K562 (cell line): ENCODE measurements at regions not wholly inside any gene's neighbourhood (a gene's known extent, or its start where the extent isn't known, plus 50 kb on each side); places are given as distances from the start of the nearest gene placed in this dataset.

Source experiments
- BRF2 ChIP-seq: IDR thresholded peaks from 3 replicates; pipeline ENCODE4 v1.6.1; 2011; ENCODE audit warnings: borderline replicate concordance, mild to moderate bottlenecking; ENCODE audit not compliant: insufficient read length, insufficient read depth
- CEBPZ ChIP-seq: fragments of 150-350 bp; IDR thresholded peaks from 2 replicates; pipeline ENCODE4 v1.6.1; 2014; ENCODE audit warnings: low read depth, mild to moderate bottlenecking, low read length, borderline replicate concordance
- CHCHD3 ChIP-seq: fragments of 250-450 bp; sonication (Bioruptor Pico); IDR thresholded peaks from 2 replicates; pipeline ENCODE4 v2.1.2; 2022; ENCODE audit warnings: mild to moderate bottlenecking
- COPS2 ChIP-seq: fragments of 450-650 bp; conservative IDR thresholded peaks from 2 replicates; pipeline ENCODE4 v1.6.1; 2016; ENCODE audit warnings: mild to moderate bottlenecking, moderate library complexity
- CTCF ChIP-seq, 3 experiments: IDR thresholded peaks in 2 of 3; conservative IDR thresholded peaks in 1 of 3; 2 replicates each; pipeline ENCODE4 v1.5.1; 2011 to 2012; ENCODE audit warnings: low read length in 3 of 3, mild to moderate bottlenecking in 3 of 3, control low read depth in 2 of 3, improper control_type of control experiment in 1 of 3, inconsistent platforms in 1 of 3, low read depth in 1 of 3, mixed read lengths in 1 of 3, moderate library complexity in 1 of 3; ENCODE audit not compliant: insufficient read depth in 2 of 3
- EHMT2 ChIP-seq: fragments of 450-650 bp; IDR thresholded peaks from 2 replicates; pipeline ENCODE4 v1.6.1; 2018; ENCODE audit warnings: antibody characterized with exemption
- FOXJ2 ChIP-seq: fragments of 200-800 bp; sonication (Bioruptor generic); IDR thresholded peaks from 2 replicates; pipeline ENCODE4 v1.6.1; 2016; ENCODE audit warnings: missing genetic modification characterization, missing compliant biosample characterization
- HIVEP1 ChIP-seq: fragments of 250-450 bp; sonication (Bioruptor Pico); IDR thresholded peaks from 2 replicates; pipeline ENCODE4 v1.4.0; 2020; ENCODE audit warnings: mild to moderate bottlenecking
- HNRNPH1 ChIP-seq: fragments of 200-400 bp; formaldehyde crosslinking; optimal IDR thresholded peaks from 2 replicates; pipeline ENCODE3; 2017; ENCODE audit warnings: low read depth, mild to moderate bottlenecking, low read length, moderate library complexity
- KDM4B ChIP-seq, 2 experiments: fragments of 450-650 bp in 1 of 2; sonication (generic) in 1 of 2; IDR thresholded peaks; 2 replicates each; pipeline ENCODE4 v1.6.1; 2016 to 2017; ENCODE audit warnings: borderline replicate concordance in 2 of 2, antibody characterized with exemption in 1 of 2, low read depth in 1 of 2, mild to moderate bottlenecking in 1 of 2
- KLF13 ChIP-seq: fragments of 450-650 bp; IDR thresholded peaks from 2 replicates; pipeline ENCODE4 v1.6.1; 2016; ENCODE audit warnings: missing genetic modification characterization, low read depth, mild to moderate bottlenecking, missing compliant biosample characterization, moderate library complexity, borderline replicate concordance
- MTA2 ChIP-seq: fragments of 450-650 bp; IDR thresholded peaks from 2 replicates; pipeline ENCODE4 v1.6.1; 2016; ENCODE audit warnings: low read depth
- SOX6 ChIP-seq: fragments of 450-650 bp; IDR thresholded peaks from 2 replicates; pipeline ENCODE4 v1.6.1; 2014; ENCODE audit warnings: mild to moderate bottlenecking
- SRSF9 ChIP-seq: fragments of 200-400 bp; formaldehyde crosslinking; IDR thresholded peaks from 2 replicates; pipeline ENCODE4 v1.6.1; 2017; ENCODE audit warnings: low read depth, low read length, borderline replicate concordance
- STAG1 ChIP-seq: sonication (generic); formaldehyde crosslinking; IDR thresholded peaks from 2 replicates; pipeline ENCODE4 v1.5.0; 2020; ENCODE audit warnings: missing genetic modification reagents, borderline replicate concordance
- UBTF ChIP-seq, 2 experiments: IDR thresholded peaks; 2 replicates each; pipeline ENCODE4 v1.6.1; 2012; ENCODE audit warnings: improper control_type of control experiment in 2 of 2, low read depth in 2 of 2, low read length in 2 of 2, borderline replicate concordance in 1 of 2
- ZBTB9 ChIP-seq: fragments of 450-650 bp; formaldehyde crosslinking; IDR thresholded peaks from 2 replicates; pipeline ENCODE4 v1.4.0; 2020; ENCODE audit warnings: mild to moderate bottlenecking, moderate library complexity
- ZNF3 ChIP-seq: fragments of 250-450 bp; sonication (Bioruptor Pico); IDR thresholded peaks from 2 replicates; pipeline ENCODE4 v1.5.0; 2021; ENCODE audit warnings: mild to moderate bottlenecking, moderate library complexity

- TF ChIP-seq KDM4B (IDR thresholded peaks at IDR 0.05; ENCODE audit: borderline replicate concordance in 2 of 2, low read depth in 1 of 2) (no peak), HNRNPH1 (no peak), COPS2 (no peak), ZBTB9 (no peak), HIVEP1 (no peak), BRF2 (no peak), CHCHD3 (CRISPR knock-in tag) (no peak), KLF13 (no peak), ZNF3 (CRISPR knock-in tag) (no peak), SOX6 (peak; percentile 60), EHMT2 (peak; percentile 91), UBTF (IDR thresholded peaks at IDR 0.05; ENCODE audit: borderline replicate concordance in 1 of 2, low read depth in 2 of 2, low read length in 2 of 2) (no peak), SRSF9 (no peak), STAG1 (no peak), CEBPZ (no peak), FOXJ2 (tag) (no peak), CTCF (IDR thresholded peaks at IDR 0.05 in 2 of 3, conservative IDR thresholded peaks at IDR 0.05 in 1 of 3; ENCODE audit: insufficient read depth in 2 of 3, low read depth in 1 of 3, low read length in 3 of 3) (no peak), MTA2 (peak; percentile 72)
Measured at GRCh38 chr7:138400400-138400886, 59.6 kb upstream of the TRIM24 start (continued).
